IMR-90 (cell line): ENCODE measurements at regions not wholly inside any gene's neighbourhood (a gene's known extent, or its start where the extent isn't known, plus 50 kb on each side); places are given as distances from the start of the nearest gene placed in this dataset.

Source experiments
- ATAC-seq: fragments of 200-7000 bp; cut with Tn5 transposase; 2 replicates; pipeline ENCODE4 v1.9.1; 2020; ENCODE audit warnings: low read depth, mild to moderate bottlenecking, moderate library complexity
- BruUV-seq: library from RNA; stranded (reverse); fragments of 400-500 nt; replicated peaks from 2 replicates; lab custom pipeline; 2021; lab: Mats Ljungman, UMichigan
- CTCF ChIA-PET: fragments of 300-600 bp; formaldehyde crosslinking; extraction: SDS; loops from one replicate; lab custom pipeline; 2021; ENCODE audit warnings: antibody characterized with exemption; lab: Yijun Ruan, JAX
- POLR2A ChIA-PET: fragments of 300-600 bp; sonication (Branson Sonifier 250); formaldehyde crosslinking; loops from one replicate; lab custom pipeline; 2022; ENCODE audit warnings: antibody characterized with exemption; ENCODE audit not compliant: unreplicated experiment; lab: Charles Lee
- DNase-seq: peaks from one replicate; pipeline ENCODE4 v3.0.0; 2013
- H2AFZ ChIP-seq: replicated peaks from 2 replicates; pipeline ENCODE3; 2013; ENCODE audit warnings: low read length, mild to moderate bottlenecking; ENCODE audit not compliant: poor library complexity
- H2AK5ac ChIP-seq: 2 replicates; pipeline ENCODE4 v1.6.1; 2013; ENCODE audit warnings: low read depth, low read length, inconsistent platforms
- H2AK9ac ChIP-seq: replicated peaks from 2 replicates; pipeline ENCODE3; 2013; ENCODE audit warnings: mild to moderate bottlenecking, low read depth, low read length, moderate library complexity; ENCODE audit not compliant: poor library complexity
- H2BK120ac ChIP-seq: 2 replicates; pipeline ENCODE4 v1.6.1; 2013; ENCODE audit warnings: low read depth, low read length, inconsistent platforms
- H2BK15ac ChIP-seq: 3 replicates; pipeline ENCODE4 v1.6.1; 2013; ENCODE audit warnings: low read depth, low read length, inconsistent platforms
- H2BK20ac ChIP-seq: 2 replicates; pipeline ENCODE4 v1.6.1; 2013; ENCODE audit warnings: low read depth, mild to moderate bottlenecking, inconsistent platforms, low read length, moderate library complexity
- H2BK5ac ChIP-seq: 2 replicates; pipeline ENCODE4 v1.6.1; 2013; ENCODE audit warnings: mild to moderate bottlenecking, low read depth, low read length, inconsistent platforms; ENCODE audit not compliant: poor library complexity, severe bottlenecking
- H3K14ac ChIP-seq: replicated peaks from 2 replicates; pipeline ENCODE4 v1.6.1; 2013; ENCODE audit warnings: low read depth, low read length, inconsistent platforms
- H3K18ac ChIP-seq: 2 replicates; pipeline ENCODE4 v1.6.1; 2013; ENCODE audit warnings: low read depth, low read length, control low read depth
- H3K23ac ChIP-seq: 2 replicates; pipeline ENCODE4 v1.6.1; 2013; ENCODE audit warnings: low read depth, low read length, inconsistent platforms
- H3K27ac ChIP-seq: 2 replicates; pipeline ENCODE4 v1.5.1; 2013; ENCODE audit warnings: mild to moderate bottlenecking, control low read depth, low read length; ENCODE audit not compliant: insufficient read depth
- H3K27me3 ChIP-seq: 2 replicates; pipeline ENCODE4 v1.6.1; 2013; ENCODE audit warnings: low read length; ENCODE audit not compliant: control insufficient read depth, insufficient read depth
- H3K36me3 ChIP-seq: 2 replicates; pipeline ENCODE4 v1.6.1; 2013; ENCODE audit warnings: low read length, mixed read lengths; ENCODE audit not compliant: control insufficient read depth, insufficient read depth
- H3K4ac ChIP-seq: 2 replicates; pipeline ENCODE4 v1.6.1; 2013; ENCODE audit warnings: low read depth, low read length, inconsistent platforms
- H3K4me1 ChIP-seq: 2 replicates; pipeline ENCODE4 v1.6.1; 2013; ENCODE audit warnings: low read length, mixed read lengths; ENCODE audit not compliant: control insufficient read depth, insufficient read depth
- H3K4me2 ChIP-seq: 2 replicates; pipeline ENCODE4 v1.6.1; 2013; ENCODE audit warnings: low read depth, mild to moderate bottlenecking, control low read depth, low read length, moderate library complexity
- H3K4me3 ChIP-seq: 2 replicates; pipeline ENCODE4 v1.5.1; 2013; ENCODE audit warnings: low read depth, mild to moderate bottlenecking, control low read depth, low read length, moderate library complexity; ENCODE audit not compliant: insufficient read depth
- H3K56ac ChIP-seq: 2 replicates; pipeline ENCODE4 v1.6.1; 2013; ENCODE audit warnings: low read length, inconsistent platforms; ENCODE audit not compliant: insufficient read depth; ENCODE audit errors: extremely low read depth
- H3K79me1 ChIP-seq, 2 experiments: 2 replicates each; pipeline ENCODE4 v1.6.1; 2013; ENCODE audit warnings: low read length in 2 of 2, inconsistent platforms in 1 of 2, low read depth in 1 of 2
- H3K9ac ChIP-seq: 2 replicates; pipeline ENCODE4 v1.6.1; 2013; ENCODE audit warnings: low read depth, low read length, control low read depth
- H3K9me1 ChIP-seq: 2 replicates; pipeline ENCODE4 v1.6.1; 2013; ENCODE audit warnings: low read length, inconsistent platforms; ENCODE audit not compliant: insufficient read depth
- H3K9me3 ChIP-seq: 2 replicates; pipeline ENCODE4 v1.6.1; 2013; ENCODE audit warnings: low read length; ENCODE audit not compliant: control insufficient read depth, insufficient read depth
- H4K20me1 ChIP-seq: 2 replicates; pipeline ENCODE4 v1.6.1; 2013; ENCODE audit warnings: low read length, inconsistent platforms; ENCODE audit not compliant: insufficient read depth
- H4K5ac ChIP-seq: 2 replicates; pipeline ENCODE4 v1.6.1; 2013; ENCODE audit warnings: mild to moderate bottlenecking, low read depth, low read length, control low read depth
- H4K8ac ChIP-seq, 2 experiments: 2 replicates each; pipeline ENCODE4 v1.6.1; 2013; ENCODE audit warnings: low read depth in 2 of 2, low read length in 2 of 2, control low read depth in 1 of 2, inconsistent platforms in 1 of 2
- H4K91ac ChIP-seq: 2 replicates; pipeline ENCODE4 v1.6.1; 2013; ENCODE audit warnings: low read depth, low read length, inconsistent platforms; ENCODE audit not compliant: insufficient read depth
- BHLHE40 ChIP-seq: fragments of 150-350 bp; IDR thresholded peaks from 2 replicates; pipeline ENCODE4 v1.6.1; 2016; ENCODE audit warnings: mild to moderate bottlenecking, low read depth, low read length
- CEBPB ChIP-seq: IDR thresholded peaks from 2 replicates; pipeline ENCODE4 v1.6.1; 2012; ENCODE audit warnings: low read depth, low read length, improper control_type of control experiment
- CHD1 ChIP-seq: IDR thresholded peaks from 2 replicates; pipeline ENCODE4 v1.6.1; 2012; ENCODE audit warnings: low read depth, low read length, improper control_type of control experiment
- FOS ChIP-seq: fragments of 150-350 bp; IDR thresholded peaks from 2 replicates; pipeline ENCODE4 v1.6.1; 2016; ENCODE audit warnings: low read depth, low read length
- MAFK ChIP-seq: IDR thresholded peaks from 2 replicates; pipeline ENCODE4 v1.6.1; 2012; ENCODE audit warnings: low read depth, low read length, improper control_type of control experiment
- MAZ ChIP-seq: IDR thresholded peaks from 2 replicates; pipeline ENCODE4 v1.6.1; 2012; ENCODE audit warnings: low read depth, mild to moderate bottlenecking, low read length, improper control_type of control experiment, moderate library complexity, borderline replicate concordance
- MXI1 ChIP-seq: IDR thresholded peaks from 2 replicates; pipeline ENCODE4 v1.6.1; 2012; ENCODE audit warnings: low read depth, mild to moderate bottlenecking, low read length, moderate library complexity, borderline replicate concordance
- NFE2L2 ChIP-seq: fragments of 150-350 bp; IDR thresholded peaks from 2 replicates; pipeline ENCODE4 v1.6.1; 2016; ENCODE audit warnings: low read depth, mild to moderate bottlenecking, low read length
- POLR2A ChIP-seq: IDR thresholded peaks from 2 replicates; pipeline ENCODE4 v1.6.1; 2012; ENCODE audit warnings: mild to moderate bottlenecking, low read depth, low read length
- RAD21 ChIP-seq: IDR thresholded peaks from 2 replicates; pipeline ENCODE4 v1.6.1; 2012; ENCODE audit warnings: low read length, improper control_type of control experiment
- RCOR1 ChIP-seq: IDR thresholded peaks from 2 replicates; pipeline ENCODE4 v1.6.1; 2012; ENCODE audit warnings: mild to moderate bottlenecking, low read length, improper control_type of control experiment; ENCODE audit not compliant: insufficient replicate concordance
- RFX5 ChIP-seq: IDR thresholded peaks from 2 replicates; pipeline ENCODE4 v1.8.0; 2012; ENCODE audit warnings: low read depth, mild to moderate bottlenecking, low read length, moderate library complexity
- SMC3 ChIP-seq: fragments of 150-350 bp; IDR thresholded peaks from 2 replicates; pipeline ENCODE4 v1.6.1; 2016; ENCODE audit warnings: low read depth, mild to moderate bottlenecking, antibody characterized with exemption, low read length, moderate library complexity
- dilution Hi-C: fragments of 300-500 bp; cut with HindIII; formaldehyde crosslinking; loops from one replicate; pipeline ENCODE4 v1.14.3; 2018; ENCODE audit warnings: low sequenced_read_pairs; ENCODE audit not compliant: unreplicated experiment
- in situ Hi-C: fragments of 300-500 bp; cut with MboI; formaldehyde crosslinking; loops from 3 replicates; pipeline ENCODE4 v1.14.3; 2019; ENCODE audit warnings: low sequenced_read_pairs, inconsistent platforms, mixed read lengths
- intact Hi-C: fragments of 100-400 bp; cut with micrococcal nuclease; formaldehyde crosslinking; loops from 2 replicates; pipeline ENCODE4 v1.10.0; 2022
- TF ChIP-seq, protein P1 (sequence below): fragments of 150-350 bp; IDR thresholded peaks from 2 replicates; pipeline ENCODE4 v1.6.1; 2016; ENCODE audit warnings: low read depth, mild to moderate bottlenecking, low read length, moderate library complexity, borderline replicate concordance
- TF ChIP-seq, protein P2 (sequence below): fragments of 150-350 bp; IDR thresholded peaks from 2 replicates; pipeline ENCODE4 v1.6.1; 2017; ENCODE audit warnings: mild to moderate bottlenecking, antibody characterized with exemption, low read length, low read depth
- TF ChIP-seq, protein P3 (sequence below): conservative IDR thresholded peaks from 2 replicates; pipeline ENCODE4 v1.5.1; 2012; ENCODE audit warnings: mild to moderate bottlenecking, low read depth, low read length, improper control_type of control experiment

DNA sequence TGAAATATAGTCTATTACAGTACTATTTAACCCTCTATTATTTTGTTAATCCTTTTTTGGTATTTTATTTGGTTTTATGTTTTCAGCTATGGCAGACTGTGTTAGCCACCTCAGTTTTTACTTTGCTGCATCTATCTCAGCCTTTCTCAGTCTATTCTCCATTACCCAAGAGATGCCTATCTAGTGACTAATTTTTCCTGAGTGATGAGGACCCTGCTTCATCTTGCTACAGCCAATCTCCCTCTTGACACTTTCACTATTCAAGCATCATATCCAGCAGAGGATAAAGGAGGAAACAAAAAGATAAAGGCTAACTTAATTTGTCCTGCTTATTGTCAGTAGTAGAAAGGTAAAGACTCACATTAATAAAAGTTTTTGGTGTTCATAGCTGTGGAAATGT is 141.8 kb upstream of the NECTIN3 start:
- no peak overlapping the region for H2AK5ac ChIP-seq
- H4K20me1 ChIP-seq: no peaks in the 10 kb centered on the region
- no peak overlapping the region for H3K18ac ChIP-seq
- H2BK5ac ChIP-seq: no peak overlapping the region
- no peak overlapping the region for H3K4me2 ChIP-seq
- POLR2A ChIA-PET: no interaction called here
- no peaks in the 10 kb centered on the region for H3K79me1 ChIP-seq
- BruUV-seq: no TSS peak
- H2BK15ac ChIP-seq: no peak overlapping the region
- H3K27ac ChIP-seq: no peak overlapping the region
- TF ChIP-seq CEBPB: no peak
- TF ChIP-seq, protein P1, sequence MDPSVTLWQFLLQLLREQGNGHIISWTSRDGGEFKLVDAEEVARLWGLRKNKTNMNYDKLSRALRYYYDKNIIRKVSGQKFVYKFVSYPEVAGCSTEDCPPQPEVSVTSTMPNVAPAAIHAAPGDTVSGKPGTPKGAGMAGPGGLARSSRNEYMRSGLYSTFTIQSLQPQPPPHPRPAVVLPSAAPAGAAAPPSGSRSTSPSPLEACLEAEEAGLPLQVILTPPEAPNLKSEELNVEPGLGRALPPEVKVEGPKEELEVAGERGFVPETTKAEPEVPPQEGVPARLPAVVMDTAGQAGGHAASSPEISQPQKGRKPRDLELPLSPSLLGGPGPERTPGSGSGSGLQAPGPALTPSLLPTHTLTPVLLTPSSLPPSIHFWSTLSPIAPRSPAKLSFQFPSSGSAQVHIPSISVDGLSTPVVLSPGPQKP: no peak
- TF ChIP-seq RCOR1: no peak
- TF ChIP-seq SMC3: no peak
- TF ChIP-seq NFE2L2: no peak
- TF ChIP-seq, protein P2, sequence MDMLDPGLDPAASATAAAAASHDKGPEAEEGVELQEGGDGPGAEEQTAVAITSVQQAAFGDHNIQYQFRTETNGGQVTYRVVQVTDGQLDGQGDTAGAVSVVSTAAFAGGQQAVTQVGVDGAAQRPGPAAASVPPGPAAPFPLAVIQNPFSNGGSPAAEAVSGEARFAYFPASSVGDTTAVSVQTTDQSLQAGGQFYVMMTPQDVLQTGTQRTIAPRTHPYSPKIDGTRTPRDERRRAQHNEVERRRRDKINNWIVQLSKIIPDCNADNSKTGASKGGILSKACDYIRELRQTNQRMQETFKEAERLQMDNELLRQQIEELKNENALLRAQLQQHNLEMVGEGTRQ: no peak
- no peak for TF ChIP-seq FOS
- no peak for TF ChIP-seq RFX5
- no peak for TF ChIP-seq MXI1
- no peak for TF ChIP-seq BHLHE40
- no peak for TF ChIP-seq RAD21
- no peak for TF ChIP-seq CHD1
- TF ChIP-seq POLR2A: no peak
- no peak for TF ChIP-seq MAZ
- TF ChIP-seq, protein P3, sequence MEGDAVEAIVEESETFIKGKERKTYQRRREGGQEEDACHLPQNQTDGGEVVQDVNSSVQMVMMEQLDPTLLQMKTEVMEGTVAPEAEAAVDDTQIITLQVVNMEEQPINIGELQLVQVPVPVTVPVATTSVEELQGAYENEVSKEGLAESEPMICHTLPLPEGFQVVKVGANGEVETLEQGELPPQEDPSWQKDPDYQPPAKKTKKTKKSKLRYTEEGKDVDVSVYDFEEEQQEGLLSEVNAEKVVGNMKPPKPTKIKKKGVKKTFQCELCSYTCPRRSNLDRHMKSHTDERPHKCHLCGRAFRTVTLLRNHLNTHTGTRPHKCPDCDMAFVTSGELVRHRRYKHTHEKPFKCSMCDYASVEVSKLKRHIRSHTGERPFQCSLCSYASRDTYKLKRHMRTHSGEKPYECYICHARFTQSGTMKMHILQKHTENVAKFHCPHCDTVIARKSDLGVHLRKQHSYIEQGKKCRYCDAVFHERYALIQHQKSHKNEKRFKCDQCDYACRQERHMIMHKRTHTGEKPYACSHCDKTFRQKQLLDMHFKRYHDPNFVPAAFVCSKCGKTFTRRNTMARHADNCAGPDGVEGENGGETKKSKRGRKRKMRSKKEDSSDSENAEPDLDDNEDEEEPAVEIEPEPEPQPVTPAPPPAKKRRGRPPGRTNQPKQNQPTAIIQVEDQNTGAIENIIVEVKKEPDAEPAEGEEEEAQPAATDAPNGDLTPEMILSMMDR: no peak
- TF ChIP-seq MAFK: no peak
- no peak overlapping the region for H3K56ac ChIP-seq
- H3K14ac ChIP-seq: no peak overlapping the region
- H3K9ac ChIP-seq: no peak overlapping the region
- no peak overlapping the region for H3K4ac ChIP-seq
- H3K27me3 ChIP-seq: no peaks in the 10 kb centered on the region
- H3K36me3 ChIP-seq: no peaks in the 10 kb centered on the region
- H4K5ac ChIP-seq: no peak overlapping the region
- no peak overlapping the region for H4K91ac ChIP-seq
- no peaks in the 10 kb centered on the region for H3K9me3 ChIP-seq
- no peak overlapping the region for H4K8ac ChIP-seq
- H3K23ac ChIP-seq: no peak overlapping the region
- H2AK9ac ChIP-seq: no peak overlapping the region
- no peak overlapping the region for H2AFZ ChIP-seq
- in situ Hi-C loops: no loop called here
- peaks cover 2% of the 10 kb centered on the region for H3K4me1 ChIP-seq
- ATAC-seq (no peak), DNase-seq (peak; percentile 47)
- no peak overlapping the region for H3K4me3 ChIP-seq
- CTCF ChIA-PET: no interaction called here
- H2BK20ac ChIP-seq: no peak overlapping the region
- no peaks in the 10 kb centered on the region for H3K9me1 ChIP-seq
- intact Hi-C loops: no loop called here
- H2BK120ac ChIP-seq: no peak overlapping the region
- dilution Hi-C loops: no loop called here
